ENCODE measurements at regions not wholly inside any gene's neighbourhood (a gene's known extent, or its start where the extent isn't known, plus 50 kb on each side); places are given as distances from the start of the nearest gene placed in this dataset.

- no peak for DNase-seq (ENCODE audit: low read depth)
These were observed 189.5 kb upstream of the MIR17HG start for GRCh38 chr13:91158017-91158395.

- DNase-seq (ENCODE audit: low read depth), result no peak
These were observed 185.3 kb upstream of the MIR17HG start for GRCh38 chr13:91162180-91162579.

- no peak for DNase-seq (ENCODE audit: low read depth)
These were observed 184.9 kb upstream of the MIR17HG start for GRCh38 chr13:91162589-91162988.

GRCh38 chr13:91165758-91166157, 181.7 kb upstream of the MIR17HG start:
- no peak for DNase-seq (ENCODE audit: low read depth)

GRCh38 chr13:91166714-91167511, 180.6 kb upstream of the MIR17HG start:
- DNase-seq (ENCODE audit: low read depth), result no peak

- DNase-seq (ENCODE audit: low read depth), result no peak
These were observed 179.6 kb upstream of the MIR17HG start for GRCh38 chr13:91167706-91168385.

GRCh38 chr13:91168386-91168711, 179.1 kb upstream of the MIR17HG start:
- DNase-seq (ENCODE audit: low read depth), result no peak

- no peak for DNase-seq (ENCODE audit: low read depth)
These were observed 178.0 kb upstream of the MIR17HG start for GRCh38 chr13:91169321-91170050.

- no peak for DNase-seq (ENCODE audit: low read depth)
These were observed 175.3 kb upstream of the MIR17HG start for GRCh38 chr13:91172160-91172559.

- DNase-seq (ENCODE audit: low read depth), result no peak
These were observed 172.5 kb upstream of the MIR17HG start for GRCh38 chr13:91174886-91175501.

GRCh38 chr13:91178099-91178498, 169.4 kb upstream of the MIR17HG start:
- no peak for DNase-seq (ENCODE audit: low read depth)

GRCh38 chr13:91181892-91182291, 165.6 kb upstream of the MIR17HG start:
- no peak for DNase-seq (ENCODE audit: low read depth)

- no peak for DNase-seq (ENCODE audit: low read depth)
These were observed 163.1 kb upstream of the MIR17HG start for GRCh38 chr13:91184244-91184926.

- no peak for DNase-seq (ENCODE audit: low read depth)
These were observed 162.1 kb upstream of the MIR17HG start for GRCh38 chr13:91185294-91185863.

GRCh38 chr13:91187522-91187921, 160.0 kb upstream of the MIR17HG start:
- no peak for DNase-seq (ENCODE audit: low read depth)

- no peak for DNase-seq (ENCODE audit: low read depth)
These were observed 158.0 kb upstream of the MIR17HG start for GRCh38 chr13:91189506-91189905.

GRCh38 chr13:91193358-91193757, 154.1 kb upstream of the MIR17HG start:
- DNase-seq (ENCODE audit: low read depth), result no peak

- DNase-seq (ENCODE audit: low read depth), result no peak
These were observed 151.7 kb upstream of the MIR17HG start for GRCh38 chr13:91195789-91196188.

GRCh38 chr13:91196958-91197357, 150.5 kb upstream of the MIR17HG start:
- no peak for DNase-seq (ENCODE audit: low read depth)

- no peak for DNase-seq (ENCODE audit: low read depth)
These were observed 147.6 kb upstream of the MIR17HG start for GRCh38 chr13:91199866-91200265.

GRCh38 chr13:91200486-91200885, 147.0 kb upstream of the MIR17HG start:
- DNase-seq (ENCODE audit: low read depth), result no peak

All from RPMI7951 (cell line).